ENCODE measurements at regions not wholly inside any gene's neighbourhood (a gene's known extent, or its start where the extent isn't known, plus 50 kb on each side); places are given as distances from the start of the nearest gene placed in this dataset.

DNA sequence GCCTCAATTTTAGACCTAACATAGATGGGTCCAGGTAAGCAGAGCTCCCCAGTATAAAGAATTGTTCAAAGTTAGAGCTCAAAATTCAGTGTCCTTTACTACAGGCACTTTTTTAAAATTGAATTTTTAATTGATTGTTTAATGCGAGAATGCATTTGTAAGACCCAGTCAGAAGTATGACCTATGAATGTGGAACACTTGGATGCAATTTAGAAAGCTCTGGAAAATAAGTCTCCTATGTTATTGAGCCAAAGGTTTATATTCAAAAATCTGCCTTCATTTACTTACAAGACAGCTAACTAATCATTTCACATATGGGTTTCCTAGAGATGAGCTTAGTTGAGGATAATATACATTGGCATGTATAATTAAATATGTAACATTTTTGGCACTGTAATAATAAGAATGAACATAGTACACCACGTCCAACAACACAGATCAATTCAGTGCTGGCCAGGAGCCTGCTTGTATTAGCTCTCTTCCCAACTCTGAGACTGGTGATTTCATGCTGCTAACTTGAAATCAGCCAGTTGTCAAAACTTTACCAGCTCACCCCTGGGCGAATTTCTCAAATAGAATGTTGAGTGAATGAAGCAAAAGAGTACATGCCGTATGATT, 197.2 kb upstream of the NPY2R start:
- no peak for DNase-seq
- Histone ChIP-seq H3K36me3 (no peaks in the 10 kb centered on the region), H3K9me3 (no peaks in the 10 kb centered on the region), H3K27me3 (no peaks in the 10 kb centered on the region), H3K4me3 (no peak overlapping the region), H3K27ac (no peak overlapping the region), H3K4me1 (no peaks in the 10 kb centered on the region)
- intact Hi-C loops (cut with DNase I; ENCODE audit: low total_unique reads): no loop called here
- no peak for ATAC-seq
- in situ Hi-C loops (cut with MboI; ENCODE audit: low sequenced_read_pairs in 4 of 4): no loop called here
- TF ChIP-seq, protein P1, sequence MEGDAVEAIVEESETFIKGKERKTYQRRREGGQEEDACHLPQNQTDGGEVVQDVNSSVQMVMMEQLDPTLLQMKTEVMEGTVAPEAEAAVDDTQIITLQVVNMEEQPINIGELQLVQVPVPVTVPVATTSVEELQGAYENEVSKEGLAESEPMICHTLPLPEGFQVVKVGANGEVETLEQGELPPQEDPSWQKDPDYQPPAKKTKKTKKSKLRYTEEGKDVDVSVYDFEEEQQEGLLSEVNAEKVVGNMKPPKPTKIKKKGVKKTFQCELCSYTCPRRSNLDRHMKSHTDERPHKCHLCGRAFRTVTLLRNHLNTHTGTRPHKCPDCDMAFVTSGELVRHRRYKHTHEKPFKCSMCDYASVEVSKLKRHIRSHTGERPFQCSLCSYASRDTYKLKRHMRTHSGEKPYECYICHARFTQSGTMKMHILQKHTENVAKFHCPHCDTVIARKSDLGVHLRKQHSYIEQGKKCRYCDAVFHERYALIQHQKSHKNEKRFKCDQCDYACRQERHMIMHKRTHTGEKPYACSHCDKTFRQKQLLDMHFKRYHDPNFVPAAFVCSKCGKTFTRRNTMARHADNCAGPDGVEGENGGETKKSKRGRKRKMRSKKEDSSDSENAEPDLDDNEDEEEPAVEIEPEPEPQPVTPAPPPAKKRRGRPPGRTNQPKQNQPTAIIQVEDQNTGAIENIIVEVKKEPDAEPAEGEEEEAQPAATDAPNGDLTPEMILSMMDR (IDR thresholded peaks at IDR 0.05 in 4 of 5, conservative IDR thresholded peaks at IDR 0.05 in 1 of 5): no peak
- no peak for TF ChIP-seq POLR2A (IDR thresholded peaks at IDR 0.05)

DNA sequence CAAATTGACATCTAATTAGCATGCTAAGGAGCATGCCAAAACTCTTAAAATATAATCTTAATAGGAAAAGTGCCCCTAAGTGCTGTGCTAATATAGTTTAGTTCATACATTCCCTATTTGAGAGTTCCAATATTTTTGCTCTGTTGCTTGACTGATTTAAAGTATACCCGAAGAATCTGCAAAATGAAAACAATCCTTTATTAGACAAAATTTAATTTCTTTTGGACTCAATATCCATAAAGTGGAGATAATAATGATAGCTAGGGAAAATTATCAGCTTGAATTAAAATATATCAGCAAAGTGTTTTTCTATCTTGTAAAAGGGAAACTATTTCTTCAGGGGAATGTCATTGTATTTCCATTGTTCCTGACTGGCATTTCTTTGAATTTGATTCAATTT, 196.0 kb upstream of the NPY2R start:
- no peak for ATAC-seq
- Histone ChIP-seq H3K4me1 (no peaks in the 10 kb centered on the region), H3K27me3 (no peaks in the 10 kb centered on the region), H3K36me3 (no peaks in the 10 kb centered on the region), H3K27ac (no peak overlapping the region), H3K9me3 (no peaks in the 10 kb centered on the region), H3K4me3 (no peak overlapping the region)
- DNase-seq: no peak
- intact Hi-C loops (cut with DNase I; ENCODE audit: low total_unique reads) (no loop called here), in situ Hi-C loops (cut with MboI; ENCODE audit: low sequenced_read_pairs in 4 of 4) (no loop called here)
- TF ChIP-seq POLR2A (IDR thresholded peaks at IDR 0.05): no peak
- TF ChIP-seq, protein P1 (IDR thresholded peaks at IDR 0.05 in 4 of 5, conservative IDR thresholded peaks at IDR 0.05 in 1 of 5): no peak

DNA sequence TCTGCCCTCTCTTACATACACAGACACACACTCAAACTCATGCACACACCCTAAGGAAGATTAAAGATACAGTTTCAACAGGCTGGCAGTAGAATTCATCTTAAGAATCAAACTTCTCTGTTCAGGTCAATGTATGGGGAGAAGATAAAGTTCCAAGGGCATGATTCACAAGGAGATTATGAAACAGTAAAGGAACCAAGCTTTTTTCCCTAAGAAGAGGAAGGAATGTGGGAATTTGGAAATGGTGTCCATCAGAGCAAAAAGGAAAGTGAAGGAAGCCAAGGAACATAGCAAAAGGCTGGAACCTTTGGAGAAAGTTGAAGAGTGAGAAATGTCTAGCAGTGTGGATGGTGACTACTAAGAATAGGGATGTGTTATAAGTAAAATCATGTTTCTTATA, 191.0 kb upstream of the NPY2R start:
- intact Hi-C loops (cut with DNase I; ENCODE audit: low total_unique reads): no loop called here
- TF ChIP-seq, protein P1 (IDR thresholded peaks at IDR 0.05 in 4 of 5, conservative IDR thresholded peaks at IDR 0.05 in 1 of 5): no peak
- no peak for TF ChIP-seq POLR2A (IDR thresholded peaks at IDR 0.05)
- Histone ChIP-seq H3K27ac (no peak overlapping the region), H3K4me3 (no peak overlapping the region), H3K4me1 (no peaks in the 10 kb centered on the region), H3K9me3 (no peaks in the 10 kb centered on the region), H3K36me3 (no peaks in the 10 kb centered on the region), H3K27me3 (no peaks in the 10 kb centered on the region)
- ATAC-seq: no peak
- DNase-seq: no peak
- in situ Hi-C loops (cut with MboI; ENCODE audit: low sequenced_read_pairs in 4 of 4): no loop called here

DNA sequence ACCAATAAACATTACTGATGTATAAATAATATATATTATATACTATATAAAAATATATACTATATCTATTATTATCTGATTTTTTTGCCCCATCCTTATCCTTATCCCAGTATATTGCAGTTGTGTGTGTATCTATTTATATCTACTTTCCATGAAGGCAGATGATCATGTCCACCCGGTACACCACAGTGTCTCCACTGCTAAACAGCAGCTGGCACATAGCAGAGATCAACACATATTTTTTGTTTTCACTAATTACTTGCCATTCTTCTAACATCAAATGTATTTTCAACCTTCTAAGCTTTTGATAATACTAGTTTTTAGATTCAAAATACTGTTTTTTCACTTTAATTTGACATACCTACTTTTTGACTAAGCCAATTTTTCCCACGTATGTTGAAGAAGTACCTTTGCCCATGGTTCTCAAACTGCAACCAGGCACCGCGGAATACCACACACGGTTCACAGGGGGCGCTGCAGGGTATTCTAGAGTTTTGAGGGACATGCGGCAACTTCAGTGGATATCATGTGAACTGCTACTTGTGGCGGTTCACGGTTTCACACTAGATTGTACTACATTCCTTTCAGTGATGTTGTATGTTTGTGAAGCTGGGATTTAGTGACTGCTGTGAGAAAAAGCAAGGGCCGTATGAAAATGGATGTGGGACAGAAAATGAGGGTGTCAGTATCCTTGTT, 182.5 kb upstream of the NPY2R start:
- Histone ChIP-seq H3K9me3 (no peaks in the 10 kb centered on the region), H3K4me3 (no peak overlapping the region), H3K36me3 (no peaks in the 10 kb centered on the region), H3K27ac (no peak overlapping the region), H3K27me3 (no peaks in the 10 kb centered on the region), H3K4me1 (no peaks in the 10 kb centered on the region)
- ATAC-seq (no peak), DNase-seq (no peak)
- intact Hi-C loops (cut with DNase I; ENCODE audit: low total_unique reads) (no loop called here), in situ Hi-C loops (cut with MboI; ENCODE audit: low sequenced_read_pairs in 4 of 4) (no loop called here)
- TF ChIP-seq, protein P1 (IDR thresholded peaks at IDR 0.05 in 4 of 5, conservative IDR thresholded peaks at IDR 0.05 in 1 of 5): no peak
- TF ChIP-seq POLR2A (IDR thresholded peaks at IDR 0.05): no peak

Measured in gastrocnemius medialis (tissue), 4 donors.